ENCODE measurements at regions not wholly inside any gene's neighbourhood (a gene's known extent, or its start where the extent isn't known, plus 50 kb on each side); places are given as distances from the start of the nearest gene placed in this dataset.

DNA sequence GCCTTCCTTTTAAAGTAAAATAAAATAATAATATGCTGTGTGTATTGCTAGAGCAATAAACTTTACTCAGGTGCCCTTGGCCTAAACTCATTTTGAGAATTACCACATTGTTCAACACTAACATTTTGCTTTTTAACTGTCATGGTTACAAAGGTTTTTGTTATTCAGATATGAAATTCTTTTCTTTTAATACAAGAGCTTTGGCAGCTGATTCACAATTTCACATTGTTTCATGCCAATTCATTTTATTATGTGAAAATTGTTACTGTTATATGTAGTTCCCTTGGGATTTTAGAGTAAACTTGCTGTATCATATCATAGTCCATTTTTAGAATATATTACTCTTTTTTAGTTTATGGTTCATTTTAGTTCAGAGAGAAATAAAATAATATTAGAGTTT lies 65.8 kb upstream of the ZNF804A start:
- FAIRE-seq (no peak), DNase-seq (ENCODE audit: low read depth, low spot score) (no peak)
- no peaks in the 10 kb centered on the region for H4K20me1 ChIP-seq (ENCODE audit: control insufficient read depth, extremely low read depth, insufficient read depth, low read length)
- H3K79me2 ChIP-seq (ENCODE audit: control insufficient read depth, insufficient read depth, low read length): no peaks in the 10 kb centered on the region
- no peaks in the 10 kb centered on the region for H3K27me3 ChIP-seq (ENCODE audit: control insufficient read depth, extremely low read depth, insufficient read depth, low read length)
- H3K4me1 ChIP-seq (ENCODE audit: control insufficient read depth, extremely low read depth, insufficient read depth, low read length): peaks cover 2% of the 10 kb centered on the region
- no peak overlapping the region for H3K27ac ChIP-seq (ENCODE audit: control insufficient read depth, insufficient read depth, low read length)
- H3K4me3 ChIP-seq (ENCODE audit: control insufficient read depth in 2 of 3, extremely low read depth in 1 of 3, insufficient read depth in 2 of 3, low read depth in 1 of 3, low read length in 3 of 3): no peak overlapping the region
- no peak overlapping the region for H3K4me2 ChIP-seq (ENCODE audit: control insufficient read depth, extremely low read depth, insufficient read depth, low read depth, low read length)
- dilution Hi-C loops (cut with MboI; ENCODE audit: extremely low pct_ligation_motif_present, low sequenced_read_pairs): no loop called here
- peaks cover 5% of the 10 kb centered on the region for H3K9me3 ChIP-seq (ENCODE audit: control insufficient read depth, low read depth, low read length)
- no peaks in the 10 kb centered on the region for H3K9me1 ChIP-seq (ENCODE audit: control insufficient read depth, extremely low read depth, insufficient read depth, low read length)
- H3K9ac ChIP-seq (ENCODE audit: control insufficient read depth, extremely low read depth, insufficient read depth, low read length): no peak overlapping the region
- H3K36me3 ChIP-seq (ENCODE audit: control insufficient read depth in 2 of 2, extremely low read depth in 1 of 2, insufficient read depth in 2 of 2, low read length in 2 of 2): no peaks in the 10 kb centered on the region
- TF ChIP-seq, protein P1, sequence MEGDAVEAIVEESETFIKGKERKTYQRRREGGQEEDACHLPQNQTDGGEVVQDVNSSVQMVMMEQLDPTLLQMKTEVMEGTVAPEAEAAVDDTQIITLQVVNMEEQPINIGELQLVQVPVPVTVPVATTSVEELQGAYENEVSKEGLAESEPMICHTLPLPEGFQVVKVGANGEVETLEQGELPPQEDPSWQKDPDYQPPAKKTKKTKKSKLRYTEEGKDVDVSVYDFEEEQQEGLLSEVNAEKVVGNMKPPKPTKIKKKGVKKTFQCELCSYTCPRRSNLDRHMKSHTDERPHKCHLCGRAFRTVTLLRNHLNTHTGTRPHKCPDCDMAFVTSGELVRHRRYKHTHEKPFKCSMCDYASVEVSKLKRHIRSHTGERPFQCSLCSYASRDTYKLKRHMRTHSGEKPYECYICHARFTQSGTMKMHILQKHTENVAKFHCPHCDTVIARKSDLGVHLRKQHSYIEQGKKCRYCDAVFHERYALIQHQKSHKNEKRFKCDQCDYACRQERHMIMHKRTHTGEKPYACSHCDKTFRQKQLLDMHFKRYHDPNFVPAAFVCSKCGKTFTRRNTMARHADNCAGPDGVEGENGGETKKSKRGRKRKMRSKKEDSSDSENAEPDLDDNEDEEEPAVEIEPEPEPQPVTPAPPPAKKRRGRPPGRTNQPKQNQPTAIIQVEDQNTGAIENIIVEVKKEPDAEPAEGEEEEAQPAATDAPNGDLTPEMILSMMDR (optimal IDR thresholded peaks at IDR 0.05 in 1 of 3, IDR thresholded peaks at IDR 0.05 in 1 of 3, conservative IDR thresholded peaks at IDR 0.05 in 1 of 3; ENCODE audit: extremely low read depth in 1 of 3, insufficient read depth in 2 of 3, low read length in 3 of 3): no peak
- TF ChIP-seq EZH2 (IDR thresholded peaks at IDR 0.05; ENCODE audit: low read length): no peak
- no peak overlapping the region for H2AFZ ChIP-seq (ENCODE audit: control insufficient read depth, low read length)

DNA sequence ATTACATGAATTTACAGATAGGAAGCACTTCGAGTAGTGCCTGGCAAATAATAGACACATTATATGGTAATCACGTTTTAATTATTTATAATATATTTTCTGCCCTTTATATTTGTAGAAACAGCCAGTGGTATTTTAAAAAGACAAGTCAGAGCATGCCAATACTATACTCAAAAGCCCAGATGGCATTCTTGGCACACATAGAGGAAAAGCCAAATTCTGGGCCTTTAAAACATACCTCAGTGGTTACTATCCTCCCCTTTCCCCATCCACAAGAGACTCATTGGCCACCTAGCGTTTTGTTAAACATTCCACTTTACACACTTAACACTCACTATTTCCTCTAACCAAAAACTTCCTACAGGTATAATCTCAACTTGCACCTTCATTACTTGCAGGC lies 63.3 kb upstream of the ZNF804A start:
- H3K36me3 ChIP-seq (ENCODE audit: control insufficient read depth in 2 of 2, extremely low read depth in 1 of 2, insufficient read depth in 2 of 2, low read length in 2 of 2): no peaks in the 10 kb centered on the region
- DNase-seq (ENCODE audit: low read depth, low spot score): no peak
- H3K9ac ChIP-seq (ENCODE audit: control insufficient read depth, extremely low read depth, insufficient read depth, low read length): no peak overlapping the region
- H3K27ac ChIP-seq (ENCODE audit: control insufficient read depth, insufficient read depth, low read length): no peak overlapping the region
- H3K9me1 ChIP-seq (ENCODE audit: control insufficient read depth, extremely low read depth, insufficient read depth, low read length): no peaks in the 10 kb centered on the region
- H3K79me2 ChIP-seq (ENCODE audit: control insufficient read depth, insufficient read depth, low read length): no peaks in the 10 kb centered on the region
- TF ChIP-seq, protein P1 (optimal IDR thresholded peaks at IDR 0.05 in 1 of 3, IDR thresholded peaks at IDR 0.05 in 1 of 3, conservative IDR thresholded peaks at IDR 0.05 in 1 of 3; ENCODE audit: extremely low read depth in 1 of 3, insufficient read depth in 2 of 3, low read length in 3 of 3): peak in 1 of 3 experiments; percentile 9
- no peak for TF ChIP-seq EZH2 (IDR thresholded peaks at IDR 0.05; ENCODE audit: low read length)
- peaks cover 2% of the 10 kb centered on the region for H3K4me1 ChIP-seq (ENCODE audit: control insufficient read depth, extremely low read depth, insufficient read depth, low read length)
- FAIRE-seq: no peak
- no peaks in the 10 kb centered on the region for H3K27me3 ChIP-seq (ENCODE audit: control insufficient read depth, extremely low read depth, insufficient read depth, low read length)
- H3K9me3 ChIP-seq (ENCODE audit: control insufficient read depth, low read depth, low read length): no peaks in the 10 kb centered on the region
- H3K4me3 ChIP-seq (ENCODE audit: control insufficient read depth in 2 of 3, extremely low read depth in 1 of 3, insufficient read depth in 2 of 3, low read depth in 1 of 3, low read length in 3 of 3): no peak overlapping the region
- no peak overlapping the region for H2AFZ ChIP-seq (ENCODE audit: control insufficient read depth, low read length)
- H4K20me1 ChIP-seq (ENCODE audit: control insufficient read depth, extremely low read depth, insufficient read depth, low read length): no peaks in the 10 kb centered on the region
- H3K4me2 ChIP-seq (ENCODE audit: control insufficient read depth, extremely low read depth, insufficient read depth, low read depth, low read length): no peak overlapping the region
- dilution Hi-C loops (cut with MboI; ENCODE audit: extremely low pct_ligation_motif_present, low sequenced_read_pairs): no loop called here

Measured in keratinocyte (primary cell).